MM.1S (cell line): ENCODE measurements at regions not wholly inside any gene's neighbourhood (a gene's known extent, or its start where the extent isn't known, plus 50 kb on each side); places are given as distances from the start of the nearest gene placed in this dataset.

Source experiments
- EZH2phosphoT487 ChIP-seq: fragments of 300-600 bp; sonication (generic); IDR thresholded peaks from 2 replicates; pipeline ENCODE4 v1.6.1; 2018; ENCODE audit warnings: antibody characterized with exemption, low read length
- TF ChIP-seq, protein P1 (sequence below): fragments of 300-600 bp; sonication (generic); IDR thresholded peaks from 2 replicates; pipeline ENCODE4 v1.5.1; 2016; ENCODE audit warnings: antibody characterized with exemption, low read length, mixed read lengths

DNA sequence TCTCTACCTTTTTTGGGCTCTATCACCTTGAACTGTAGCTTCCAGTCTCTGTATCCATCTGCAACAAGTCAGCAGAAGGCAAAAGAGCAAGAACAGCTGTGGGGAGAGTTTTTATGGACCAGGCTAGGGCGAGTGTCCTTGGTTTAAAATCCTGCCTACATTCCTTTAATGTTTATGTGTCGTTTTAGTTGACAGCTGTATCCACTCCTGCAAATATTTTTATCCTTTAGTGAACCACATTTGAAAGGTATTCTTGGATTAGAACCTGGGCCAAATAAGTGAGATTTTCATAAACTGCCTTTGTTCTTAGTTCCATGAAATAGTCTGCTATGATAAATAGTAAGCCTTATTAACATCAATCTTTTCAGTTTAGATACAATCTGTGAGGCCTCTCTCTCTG lies 712.2 kb downstream of the ETS1 start:
- TF ChIP-seq, protein P1, sequence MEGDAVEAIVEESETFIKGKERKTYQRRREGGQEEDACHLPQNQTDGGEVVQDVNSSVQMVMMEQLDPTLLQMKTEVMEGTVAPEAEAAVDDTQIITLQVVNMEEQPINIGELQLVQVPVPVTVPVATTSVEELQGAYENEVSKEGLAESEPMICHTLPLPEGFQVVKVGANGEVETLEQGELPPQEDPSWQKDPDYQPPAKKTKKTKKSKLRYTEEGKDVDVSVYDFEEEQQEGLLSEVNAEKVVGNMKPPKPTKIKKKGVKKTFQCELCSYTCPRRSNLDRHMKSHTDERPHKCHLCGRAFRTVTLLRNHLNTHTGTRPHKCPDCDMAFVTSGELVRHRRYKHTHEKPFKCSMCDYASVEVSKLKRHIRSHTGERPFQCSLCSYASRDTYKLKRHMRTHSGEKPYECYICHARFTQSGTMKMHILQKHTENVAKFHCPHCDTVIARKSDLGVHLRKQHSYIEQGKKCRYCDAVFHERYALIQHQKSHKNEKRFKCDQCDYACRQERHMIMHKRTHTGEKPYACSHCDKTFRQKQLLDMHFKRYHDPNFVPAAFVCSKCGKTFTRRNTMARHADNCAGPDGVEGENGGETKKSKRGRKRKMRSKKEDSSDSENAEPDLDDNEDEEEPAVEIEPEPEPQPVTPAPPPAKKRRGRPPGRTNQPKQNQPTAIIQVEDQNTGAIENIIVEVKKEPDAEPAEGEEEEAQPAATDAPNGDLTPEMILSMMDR = no peak
- no peak for TF ChIP-seq EZH2phosphoT487
